Parathyroid adenoma (tissue), 2 donors: ENCODE measurements at regions not wholly inside any gene's neighbourhood (a gene's known extent, or its start where the extent isn't known, plus 50 kb on each side); places are given as distances from the start of the nearest gene placed in this dataset.

Experiments used
- H2AFZ ChIP-seq: fragments of 300-600 bp; sonication (generic); one replicate; pipeline ENCODE4 v1.7.0; 2017; ENCODE audit warnings: antibody characterized with exemption, mild to moderate bottlenecking
- H3K27ac ChIP-seq: fragments of 300-600 bp; sonication (generic); one replicate; pipeline ENCODE4 v1.7.0; 2017
- H3K27me3 ChIP-seq: fragments of 300-600 bp; sonication (generic); one replicate; pipeline ENCODE4 v1.7.0; 2017; ENCODE audit warnings: low read length; ENCODE audit not compliant: control insufficient read depth, insufficient read depth
- H3K36me3 ChIP-seq: fragments of 300-600 bp; sonication (generic); one replicate; pipeline ENCODE4 v1.7.0; 2017; ENCODE audit warnings: low read length; ENCODE audit not compliant: control insufficient read depth, insufficient read depth
- H3K4me1 ChIP-seq: fragments of 300-600 bp; sonication (generic); one replicate; pipeline ENCODE4 v1.7.0; 2017; ENCODE audit warnings: control low read depth
- H3K4me2 ChIP-seq: fragments of 300-600 bp; sonication (generic); one replicate; pipeline ENCODE4 v1.7.0; 2017; ENCODE audit warnings: low read length
- H3K4me3 ChIP-seq: fragments of 300-600 bp; sonication (generic); one replicate; pipeline ENCODE4 v1.7.0; 2017; ENCODE audit warnings: low read depth, low read length
- H3K79me2 ChIP-seq: fragments of 300-600 bp; sonication (generic); one replicate; pipeline ENCODE4 v1.7.0; 2017; ENCODE audit warnings: control low read depth
- H3K9ac ChIP-seq: fragments of 300-600 bp; sonication (generic); one replicate; pipeline ENCODE4 v1.7.0; 2017; ENCODE audit warnings: mild to moderate bottlenecking
- H3K9me3 ChIP-seq: fragments of 300-600 bp; sonication (generic); one replicate; pipeline ENCODE4 v1.7.0; 2017; ENCODE audit warnings: low read length; ENCODE audit not compliant: control insufficient read depth
- CTCF ChIP-seq: fragments of 300-600 bp; sonication (generic); IDR thresholded peaks from one replicate; pipeline ENCODE4 v1.7.0; 2017; ENCODE audit warnings: antibody characterized with exemption, mild to moderate bottlenecking
- donor health status: primary hyperparathyroidism.

DNA sequence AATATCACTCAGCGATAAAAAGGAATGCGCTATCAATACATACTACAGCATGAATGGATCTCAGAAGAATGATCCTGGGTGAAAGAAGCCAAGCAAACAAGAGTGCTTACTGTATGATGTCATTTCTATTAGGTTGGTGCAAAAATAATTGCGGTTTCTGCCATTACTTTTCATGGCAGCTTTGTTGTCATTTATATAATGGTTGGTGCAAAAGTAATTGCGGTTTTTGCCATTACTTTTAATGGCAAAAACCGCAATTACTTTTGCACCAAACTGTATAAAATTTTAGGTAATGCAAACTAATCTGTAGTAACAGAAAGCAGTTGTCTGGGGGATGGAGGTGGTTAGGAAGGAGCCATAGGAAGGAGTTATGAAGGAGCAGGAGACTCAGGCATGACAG is 318.3 kb upstream of the ZMIZ1 start:
- Histone ChIP-seq H3K9me3 (no peaks in the 10 kb centered on the region), H2AFZ (no peak overlapping the region), H3K4me3 (no peak overlapping the region), H3K4me1 (no peaks in the 10 kb centered on the region), H3K9ac (no peak overlapping the region), H3K4me2 (no peak overlapping the region), H3K79me2 (no peaks in the 10 kb centered on the region), H3K36me3 (no peaks in the 10 kb centered on the region), H3K27me3 (no peaks in the 10 kb centered on the region), H3K27ac (no peak overlapping the region)
- TF ChIP-seq CTCF, result no peak

DNA sequence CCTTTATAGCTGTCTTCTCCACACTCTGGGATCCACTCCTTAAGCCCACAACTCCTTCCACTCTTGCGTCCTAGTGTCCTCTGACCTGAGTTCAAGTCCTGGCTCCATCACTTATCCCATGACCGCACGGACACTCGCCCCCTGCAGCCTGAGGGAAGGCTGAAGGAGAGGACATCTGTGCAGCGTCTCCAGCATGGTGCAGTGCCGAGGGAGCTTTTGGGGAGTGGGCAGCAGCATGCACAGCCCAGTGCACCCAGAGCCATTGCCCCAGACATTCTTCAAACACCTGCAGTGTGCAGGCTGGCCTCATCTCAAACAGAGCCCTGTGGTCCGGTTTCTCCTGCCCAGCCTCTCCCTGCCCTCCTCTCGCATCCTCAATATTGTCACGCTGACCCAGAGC is 317.1 kb upstream of the ZMIZ1 start:
- TF ChIP-seq CTCF, result no peak

GRCh38 chr10:78752221-78752620 is 316.5 kb upstream of the ZMIZ1 start:
- no peaks in the 10 kb centered on the region for H3K36me3 ChIP-seq
- no peak for TF ChIP-seq CTCF
- no peak overlapping the region for H3K4me2 ChIP-seq
- H3K9ac ChIP-seq, result no peak overlapping the region
- H3K27me3 ChIP-seq, result no peaks in the 10 kb centered on the region
- H3K4me3 ChIP-seq, result no peak overlapping the region
- no peak overlapping the region for H3K27ac ChIP-seq
- H3K79me2 ChIP-seq, result no peaks in the 10 kb centered on the region
- H3K9me3 ChIP-seq, result no peaks in the 10 kb centered on the region
- no peaks in the 10 kb centered on the region for H3K4me1 ChIP-seq
- no peak overlapping the region for H2AFZ ChIP-seq

More for the DNA sequence above, 317.1 kb upstream of the ZMIZ1 start:
- Histone ChIP-seq H3K4me1 (no peaks in the 10 kb centered on the region), H3K9ac (no peak overlapping the region), H3K79me2 (no peaks in the 10 kb centered on the region), H3K27ac (no peak overlapping the region), H3K9me3 (no peaks in the 10 kb centered on the region), H3K27me3 (no peaks in the 10 kb centered on the region), H3K4me3 (no peak overlapping the region), H3K4me2 (no peak overlapping the region), H2AFZ (no peak overlapping the region), H3K36me3 (no peaks in the 10 kb centered on the region)

DNA sequence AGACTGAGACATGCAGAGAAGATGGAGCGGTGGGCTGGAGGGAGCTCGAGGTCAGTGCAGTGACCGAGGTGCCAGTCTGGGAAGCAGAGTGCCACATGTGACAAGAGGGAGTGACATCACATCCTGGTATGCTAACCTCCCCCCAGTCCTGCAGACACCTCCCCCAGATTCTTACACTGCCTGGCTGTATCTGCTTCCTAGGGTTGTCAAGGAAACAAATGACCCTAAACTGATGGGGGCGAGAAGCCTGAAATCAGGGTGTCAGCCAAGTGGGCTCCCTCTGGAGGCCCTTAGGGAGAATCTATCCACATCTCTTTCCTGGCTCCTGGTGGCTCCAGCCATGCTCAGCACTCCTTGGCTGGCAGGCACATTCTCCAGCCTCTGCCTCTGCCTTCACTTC is 316.1 kb upstream of the ZMIZ1 start:
- H3K4me1 ChIP-seq, result no peaks in the 10 kb centered on the region
- H3K79me2 ChIP-seq, result no peaks in the 10 kb centered on the region
- no peak overlapping the region for H3K4me2 ChIP-seq
- H3K9ac ChIP-seq, result no peak overlapping the region
- H3K27ac ChIP-seq, result no peak overlapping the region
- H3K9me3 ChIP-seq, result no peaks in the 10 kb centered on the region
- no peaks in the 10 kb centered on the region for H3K36me3 ChIP-seq
- no peak overlapping the region for H3K4me3 ChIP-seq
- no peaks in the 10 kb centered on the region for H3K27me3 ChIP-seq
- no peak for TF ChIP-seq CTCF
- H2AFZ ChIP-seq, result no peak overlapping the region

GRCh38 chr10:78754269-78755062 is 314.3 kb upstream of the ZMIZ1 start:
- no peak overlapping the region for H2AFZ ChIP-seq
- H3K4me1 ChIP-seq, result no peaks in the 10 kb centered on the region
- no peak overlapping the region for H3K4me3 ChIP-seq
- no peaks in the 10 kb centered on the region for H3K79me2 ChIP-seq
- no peak overlapping the region for H3K27ac ChIP-seq
- no peaks in the 10 kb centered on the region for H3K9me3 ChIP-seq
- no peaks in the 10 kb centered on the region for H3K36me3 ChIP-seq
- no peak overlapping the region for H3K9ac ChIP-seq
- H3K27me3 ChIP-seq, result no peaks in the 10 kb centered on the region
- H3K4me2 ChIP-seq, result no peak overlapping the region
- TF ChIP-seq CTCF, result no peak
